ENCODE measurements at regions not wholly inside any gene's neighbourhood (a gene's known extent, or its start where the extent isn't known, plus 50 kb on each side); places are given as distances from the start of the nearest gene placed in this dataset.

DNA sequence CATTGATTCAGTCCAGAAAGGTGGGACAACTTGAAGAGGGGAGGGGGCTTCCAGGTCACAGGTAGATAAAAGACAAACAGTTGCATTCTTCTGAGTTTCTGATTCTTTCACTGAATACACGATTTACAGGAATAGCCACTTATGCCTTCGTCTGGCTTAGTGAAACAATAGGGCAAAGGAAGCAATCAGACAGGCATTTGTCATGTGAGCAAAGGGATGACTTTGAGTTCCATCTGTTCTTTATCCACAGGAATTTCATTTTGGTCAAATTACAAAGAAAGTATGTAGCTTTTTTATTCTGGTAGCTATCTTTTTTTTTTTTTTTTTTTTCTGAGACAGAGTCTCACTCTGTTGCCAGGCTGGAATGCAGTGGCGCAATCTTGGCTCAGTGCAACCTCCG lies 202.5 kb downstream of the TTLL7 start:
- peaks cover 8% of the 10 kb centered on the region for H3K4me1 ChIP-seq
- intact Hi-C loops (cut with micrococcal nuclease) = no loop called here
- H3K27me3 ChIP-seq (ENCODE audit: low read depth) = no peaks in the 10 kb centered on the region
- no peak overlapping the region for H3K4me3 ChIP-seq
- TF ChIP-seq, protein P1, sequence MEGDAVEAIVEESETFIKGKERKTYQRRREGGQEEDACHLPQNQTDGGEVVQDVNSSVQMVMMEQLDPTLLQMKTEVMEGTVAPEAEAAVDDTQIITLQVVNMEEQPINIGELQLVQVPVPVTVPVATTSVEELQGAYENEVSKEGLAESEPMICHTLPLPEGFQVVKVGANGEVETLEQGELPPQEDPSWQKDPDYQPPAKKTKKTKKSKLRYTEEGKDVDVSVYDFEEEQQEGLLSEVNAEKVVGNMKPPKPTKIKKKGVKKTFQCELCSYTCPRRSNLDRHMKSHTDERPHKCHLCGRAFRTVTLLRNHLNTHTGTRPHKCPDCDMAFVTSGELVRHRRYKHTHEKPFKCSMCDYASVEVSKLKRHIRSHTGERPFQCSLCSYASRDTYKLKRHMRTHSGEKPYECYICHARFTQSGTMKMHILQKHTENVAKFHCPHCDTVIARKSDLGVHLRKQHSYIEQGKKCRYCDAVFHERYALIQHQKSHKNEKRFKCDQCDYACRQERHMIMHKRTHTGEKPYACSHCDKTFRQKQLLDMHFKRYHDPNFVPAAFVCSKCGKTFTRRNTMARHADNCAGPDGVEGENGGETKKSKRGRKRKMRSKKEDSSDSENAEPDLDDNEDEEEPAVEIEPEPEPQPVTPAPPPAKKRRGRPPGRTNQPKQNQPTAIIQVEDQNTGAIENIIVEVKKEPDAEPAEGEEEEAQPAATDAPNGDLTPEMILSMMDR (IDR thresholded peaks at IDR 0.05; ENCODE audit: borderline replicate concordance) = no peak
- no peaks in the 10 kb centered on the region for H3K36me3 ChIP-seq
- no peaks in the 10 kb centered on the region for H3K9me3 ChIP-seq (replicated peaks)
- DNase-seq = no peak
- H3K27ac ChIP-seq (replicated peaks) = no peak overlapping the region

DNA sequence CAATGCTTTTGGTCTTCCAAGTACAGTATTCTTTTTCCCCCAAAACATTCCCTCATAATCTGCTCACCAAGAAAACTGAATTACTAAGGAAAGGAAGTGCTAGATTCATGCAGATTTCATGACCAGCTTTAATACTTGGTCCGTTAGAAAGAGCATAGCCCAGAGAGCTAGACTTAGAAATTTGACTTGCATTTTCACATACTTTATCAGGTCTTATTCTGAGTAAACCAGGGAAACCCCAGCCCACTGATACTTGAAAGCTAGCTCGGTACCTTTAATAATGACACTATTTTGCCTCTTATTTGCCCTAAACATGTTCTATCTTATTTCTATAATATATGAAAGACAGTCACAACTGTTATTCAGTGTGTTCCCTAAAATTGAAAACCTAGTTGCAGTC lies 204.5 kb downstream of the TTLL7 start:
- intact Hi-C loops (cut with micrococcal nuclease) = no loop called here
- H3K27ac ChIP-seq (replicated peaks) = no peak overlapping the region
- no peaks in the 10 kb centered on the region for H3K9me3 ChIP-seq (replicated peaks)
- no peak for DNase-seq
- H3K27me3 ChIP-seq (ENCODE audit: low read depth) = no peaks in the 10 kb centered on the region
- TF ChIP-seq, protein P1 (IDR thresholded peaks at IDR 0.05; ENCODE audit: borderline replicate concordance) = no peak
- no peak overlapping the region for H3K4me3 ChIP-seq
- H3K4me1 ChIP-seq = peaks cover 1% of the 10 kb centered on the region
- no peaks in the 10 kb centered on the region for H3K36me3 ChIP-seq

DNA sequence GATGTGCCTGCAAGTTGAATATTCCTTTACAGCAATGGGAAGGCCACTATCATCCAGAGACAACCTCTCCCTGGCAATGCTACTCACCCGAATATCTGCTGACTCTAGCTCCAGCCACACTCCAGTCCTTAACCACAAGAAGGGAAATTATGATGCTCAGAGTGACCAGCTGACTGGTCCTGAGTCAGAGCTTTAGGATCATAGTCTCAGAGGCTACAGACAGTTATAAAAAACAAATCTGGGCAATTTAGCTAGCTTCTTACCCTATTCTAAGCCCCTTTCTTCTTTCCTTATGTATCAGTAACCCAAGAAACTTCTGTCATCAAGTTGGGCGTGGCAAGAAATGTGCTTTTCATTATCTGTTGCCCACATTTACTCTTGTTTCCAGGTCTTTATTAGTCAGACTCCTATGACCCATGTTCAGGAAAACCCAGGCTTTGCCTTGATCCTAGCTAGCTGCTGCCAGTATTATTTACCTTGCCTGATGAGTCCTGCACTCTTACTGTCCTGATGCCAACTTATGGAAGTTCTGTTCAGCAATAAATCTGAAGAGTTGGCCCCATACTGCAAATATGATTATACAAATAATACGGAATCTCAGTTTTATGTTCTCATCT lies 207.0 kb downstream of the TTLL7 start:
- intact Hi-C loops (cut with micrococcal nuclease) = no loop called here
- no peaks in the 10 kb centered on the region for H3K27me3 ChIP-seq (ENCODE audit: low read depth)
- no peaks in the 10 kb centered on the region for H3K36me3 ChIP-seq
- TF ChIP-seq, protein P1 (IDR thresholded peaks at IDR 0.05; ENCODE audit: borderline replicate concordance) = no peak
- H3K4me3 ChIP-seq = no peak overlapping the region
- H3K27ac ChIP-seq (replicated peaks) = no peak overlapping the region
- no peak for DNase-seq
- H3K9me3 ChIP-seq (replicated peaks) = no peaks in the 10 kb centered on the region
- no peaks in the 10 kb centered on the region for H3K4me1 ChIP-seq

DNA sequence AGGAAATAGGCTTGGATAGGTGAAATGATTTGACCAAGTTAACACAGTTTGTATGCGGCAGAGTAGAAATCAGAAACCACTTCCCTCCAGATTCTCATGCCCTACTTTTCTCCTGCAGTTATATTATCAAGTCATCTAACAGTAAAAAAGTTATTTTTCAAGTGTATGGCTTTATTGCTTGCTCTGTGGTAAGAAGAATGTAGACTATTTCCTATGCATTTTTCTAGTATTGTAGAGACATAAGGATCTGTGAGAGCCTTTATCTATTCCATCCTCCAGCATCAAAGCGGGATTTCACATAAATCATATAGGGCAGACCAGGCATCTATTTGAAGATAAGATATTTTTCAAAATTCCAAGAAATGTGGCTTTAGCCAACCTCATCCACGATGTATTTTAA lies 208.5 kb downstream of the TTLL7 start:
- Histone ChIP-seq H3K36me3 (no peaks in the 10 kb centered on the region), H3K9me3 (replicated peaks) (no peaks in the 10 kb centered on the region), H3K27me3 (ENCODE audit: low read depth) (no peaks in the 10 kb centered on the region), H3K4me1 (no peaks in the 10 kb centered on the region), H3K27ac (replicated peaks) (no peak overlapping the region), H3K4me3 (no peak overlapping the region)
- TF ChIP-seq, protein P1 (IDR thresholded peaks at IDR 0.05; ENCODE audit: borderline replicate concordance) = no peak
- DNase-seq = no peak
- intact Hi-C loops (cut with micrococcal nuclease) = no loop called here

DNA sequence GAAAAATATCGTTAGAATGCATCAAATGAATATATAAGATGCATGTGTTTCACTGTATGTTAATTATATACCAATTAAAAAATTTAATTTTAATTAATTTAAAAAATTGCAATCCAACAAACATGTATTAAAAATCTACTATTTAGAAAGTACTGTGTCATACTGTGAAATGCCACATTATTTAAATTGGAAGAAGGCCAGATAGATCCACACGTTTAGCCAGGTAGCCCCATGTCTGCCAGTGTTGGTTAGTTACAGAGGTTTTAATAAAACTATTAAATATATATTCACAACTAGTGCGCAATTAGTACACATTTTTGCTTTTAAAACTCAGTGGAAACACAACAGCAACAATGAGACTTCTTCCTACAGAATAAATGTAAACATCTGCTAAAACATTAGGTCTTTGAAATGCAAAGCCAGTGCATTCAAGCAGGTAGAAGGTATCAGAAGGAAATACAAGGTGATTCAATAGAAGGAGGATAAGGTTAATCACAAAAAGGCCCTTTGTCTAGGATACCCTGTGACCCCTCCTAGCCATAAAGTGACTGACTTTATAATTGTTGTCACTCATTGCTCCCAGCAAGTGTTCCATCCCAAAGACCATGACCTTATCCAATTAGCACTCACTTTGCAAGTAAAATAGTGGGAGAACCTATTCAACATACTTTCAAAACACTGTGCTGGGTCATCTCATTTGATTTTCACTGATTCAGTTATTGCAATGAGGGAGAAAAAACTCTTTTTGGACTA lies 211.5 kb downstream of the TTLL7 start:
- H3K27ac ChIP-seq (replicated peaks) = no peak overlapping the region
- peaks cover 18% of the 10 kb centered on the region for H3K9me3 ChIP-seq (replicated peaks)
- H3K36me3 ChIP-seq = no peaks in the 10 kb centered on the region
- H3K4me3 ChIP-seq = no peak overlapping the region
- no peak for DNase-seq
- intact Hi-C loops (cut with micrococcal nuclease) = no loop called here
- H3K4me1 ChIP-seq = no peaks in the 10 kb centered on the region
- H3K27me3 ChIP-seq (ENCODE audit: low read depth) = no peaks in the 10 kb centered on the region
- TF ChIP-seq, protein P1 (IDR thresholded peaks at IDR 0.05; ENCODE audit: borderline replicate concordance) = no peak

All from left ventricle myocardium inferior (tissue), 1 donor.